ENCODE measurements at regions not wholly inside any gene's neighbourhood (a gene's known extent, or its start where the extent isn't known, plus 50 kb on each side); places are given as distances from the start of the nearest gene placed in this dataset.
"Not testable (repeated sequence)": the region's sequence is repeated elsewhere in the genome, so short reads cannot be mapped to it uniquely, and the experiment has no call there.

GRCh38 chr14:86790408-86791364 lies 1202.3 kb downstream of the GALC start:
- DNase-seq (ENCODE audit: low spot score), result no peak

- DNase-seq (ENCODE audit: low spot score), result no peak
Observed at GRCh38 chr14:86788224-86788623, 1204.8 kb downstream of the GALC start.

GRCh38 chr14:86787717-86788116 lies 1205.3 kb downstream of the GALC start:
- no peak for DNase-seq (ENCODE audit: low spot score)

- no peak for DNase-seq (ENCODE audit: low spot score)
Observed at GRCh38 chr14:86782092-86782580, 1210.8 kb downstream of the GALC start.

GRCh38 chr14:86780876-86781510 lies 1212.0 kb downstream of the GALC start:
- no peak for DNase-seq (ENCODE audit: low spot score)

GRCh38 chr14:86780461-86780860 lies 1212.5 kb downstream of the GALC start:
- DNase-seq (ENCODE audit: low spot score), result no peak

GRCh38 chr14:86779416-86779815 lies 1213.6 kb downstream of the GALC start:
- DNase-seq (ENCODE audit: low spot score), result no peak

GRCh38 chr14:86777963-86778602 lies 1214.9 kb downstream of the GALC start:
- no peak for DNase-seq (ENCODE audit: low spot score)

- DNase-seq (ENCODE audit: low spot score), result not testable (repeated sequence)
Observed at GRCh38 chr14:86775896-86776295, 1217.1 kb downstream of the GALC start.

GRCh38 chr14:86774916-86775315 lies 1218.1 kb downstream of the GALC start:
- no peak for DNase-seq (ENCODE audit: low spot score)

- no peak for DNase-seq (ENCODE audit: low spot score)
Observed at GRCh38 chr14:86772075-86772474, 1220.9 kb downstream of the GALC start.

- no peak for DNase-seq (ENCODE audit: low spot score)
Observed at GRCh38 chr14:86770186-86770585, 1222.8 kb downstream of the GALC start.

- no peak for DNase-seq (ENCODE audit: low spot score)
Observed at GRCh38 chr14:86766469-86766868, 1226.5 kb downstream of the GALC start.

GRCh38 chr14:86761611-86762010 lies 1231.4 kb downstream of the GALC start:
- DNase-seq (ENCODE audit: low spot score), result no peak

- no peak for DNase-seq (ENCODE audit: low spot score)
Observed at GRCh38 chr14:86756521-86757190, 1226.7 kb downstream of the FLRT2 start.

- not testable (repeated sequence) for DNase-seq (ENCODE audit: low spot score)
Observed at GRCh38 chr14:86750488-86750887, 1220.5 kb downstream of the FLRT2 start.

GRCh38 chr14:86739761-86740160 lies 1209.8 kb downstream of the FLRT2 start:
- DNase-seq (ENCODE audit: low spot score), result no peak

- not testable (repeated sequence) for DNase-seq (ENCODE audit: low spot score)
Observed at GRCh38 chr14:86731427-86731826, 1201.5 kb downstream of the FLRT2 start.

- no peak for DNase-seq (ENCODE audit: low spot score)
Observed at GRCh38 chr14:86723254-86723624, 1193.3 kb downstream of the FLRT2 start.

- no peak for DNase-seq (ENCODE audit: low spot score)
Observed at GRCh38 chr14:86722612-86723253, 1192.8 kb downstream of the FLRT2 start.

GRCh38 chr14:86714575-86714974 lies 1184.6 kb downstream of the FLRT2 start:
- no peak for DNase-seq (ENCODE audit: low spot score)

- no peak for DNase-seq (ENCODE audit: low spot score)
Observed at GRCh38 chr14:86714153-86714552, 1184.2 kb downstream of the FLRT2 start.
